ENCODE measurements at regions not wholly inside any gene's neighbourhood (a gene's known extent, or its start where the extent isn't known, plus 50 kb on each side); places are given as distances from the start of the nearest gene placed in this dataset.

DNA sequence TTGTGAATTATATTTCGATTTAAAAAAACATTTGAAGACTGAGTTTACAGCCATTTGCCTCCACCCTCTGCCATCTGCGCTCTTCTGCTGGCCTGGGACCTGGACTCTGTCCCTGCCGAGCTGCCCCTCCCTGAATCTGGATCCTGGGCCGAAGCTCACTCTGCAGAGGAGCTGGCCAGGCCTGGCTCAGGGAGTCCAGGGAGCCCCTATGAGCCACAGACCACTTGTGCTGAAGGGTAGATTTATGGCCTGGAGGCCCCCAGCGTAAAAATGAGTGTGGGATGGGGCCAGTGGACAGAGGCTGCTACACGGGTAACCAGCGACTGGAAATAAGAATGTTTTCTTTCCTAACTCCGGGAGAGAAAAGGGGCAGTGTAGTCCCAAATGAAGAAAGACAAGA, 129.8 kb downstream of the FGF18 start (continued):
- TF ChIP-seq, protein P1, sequence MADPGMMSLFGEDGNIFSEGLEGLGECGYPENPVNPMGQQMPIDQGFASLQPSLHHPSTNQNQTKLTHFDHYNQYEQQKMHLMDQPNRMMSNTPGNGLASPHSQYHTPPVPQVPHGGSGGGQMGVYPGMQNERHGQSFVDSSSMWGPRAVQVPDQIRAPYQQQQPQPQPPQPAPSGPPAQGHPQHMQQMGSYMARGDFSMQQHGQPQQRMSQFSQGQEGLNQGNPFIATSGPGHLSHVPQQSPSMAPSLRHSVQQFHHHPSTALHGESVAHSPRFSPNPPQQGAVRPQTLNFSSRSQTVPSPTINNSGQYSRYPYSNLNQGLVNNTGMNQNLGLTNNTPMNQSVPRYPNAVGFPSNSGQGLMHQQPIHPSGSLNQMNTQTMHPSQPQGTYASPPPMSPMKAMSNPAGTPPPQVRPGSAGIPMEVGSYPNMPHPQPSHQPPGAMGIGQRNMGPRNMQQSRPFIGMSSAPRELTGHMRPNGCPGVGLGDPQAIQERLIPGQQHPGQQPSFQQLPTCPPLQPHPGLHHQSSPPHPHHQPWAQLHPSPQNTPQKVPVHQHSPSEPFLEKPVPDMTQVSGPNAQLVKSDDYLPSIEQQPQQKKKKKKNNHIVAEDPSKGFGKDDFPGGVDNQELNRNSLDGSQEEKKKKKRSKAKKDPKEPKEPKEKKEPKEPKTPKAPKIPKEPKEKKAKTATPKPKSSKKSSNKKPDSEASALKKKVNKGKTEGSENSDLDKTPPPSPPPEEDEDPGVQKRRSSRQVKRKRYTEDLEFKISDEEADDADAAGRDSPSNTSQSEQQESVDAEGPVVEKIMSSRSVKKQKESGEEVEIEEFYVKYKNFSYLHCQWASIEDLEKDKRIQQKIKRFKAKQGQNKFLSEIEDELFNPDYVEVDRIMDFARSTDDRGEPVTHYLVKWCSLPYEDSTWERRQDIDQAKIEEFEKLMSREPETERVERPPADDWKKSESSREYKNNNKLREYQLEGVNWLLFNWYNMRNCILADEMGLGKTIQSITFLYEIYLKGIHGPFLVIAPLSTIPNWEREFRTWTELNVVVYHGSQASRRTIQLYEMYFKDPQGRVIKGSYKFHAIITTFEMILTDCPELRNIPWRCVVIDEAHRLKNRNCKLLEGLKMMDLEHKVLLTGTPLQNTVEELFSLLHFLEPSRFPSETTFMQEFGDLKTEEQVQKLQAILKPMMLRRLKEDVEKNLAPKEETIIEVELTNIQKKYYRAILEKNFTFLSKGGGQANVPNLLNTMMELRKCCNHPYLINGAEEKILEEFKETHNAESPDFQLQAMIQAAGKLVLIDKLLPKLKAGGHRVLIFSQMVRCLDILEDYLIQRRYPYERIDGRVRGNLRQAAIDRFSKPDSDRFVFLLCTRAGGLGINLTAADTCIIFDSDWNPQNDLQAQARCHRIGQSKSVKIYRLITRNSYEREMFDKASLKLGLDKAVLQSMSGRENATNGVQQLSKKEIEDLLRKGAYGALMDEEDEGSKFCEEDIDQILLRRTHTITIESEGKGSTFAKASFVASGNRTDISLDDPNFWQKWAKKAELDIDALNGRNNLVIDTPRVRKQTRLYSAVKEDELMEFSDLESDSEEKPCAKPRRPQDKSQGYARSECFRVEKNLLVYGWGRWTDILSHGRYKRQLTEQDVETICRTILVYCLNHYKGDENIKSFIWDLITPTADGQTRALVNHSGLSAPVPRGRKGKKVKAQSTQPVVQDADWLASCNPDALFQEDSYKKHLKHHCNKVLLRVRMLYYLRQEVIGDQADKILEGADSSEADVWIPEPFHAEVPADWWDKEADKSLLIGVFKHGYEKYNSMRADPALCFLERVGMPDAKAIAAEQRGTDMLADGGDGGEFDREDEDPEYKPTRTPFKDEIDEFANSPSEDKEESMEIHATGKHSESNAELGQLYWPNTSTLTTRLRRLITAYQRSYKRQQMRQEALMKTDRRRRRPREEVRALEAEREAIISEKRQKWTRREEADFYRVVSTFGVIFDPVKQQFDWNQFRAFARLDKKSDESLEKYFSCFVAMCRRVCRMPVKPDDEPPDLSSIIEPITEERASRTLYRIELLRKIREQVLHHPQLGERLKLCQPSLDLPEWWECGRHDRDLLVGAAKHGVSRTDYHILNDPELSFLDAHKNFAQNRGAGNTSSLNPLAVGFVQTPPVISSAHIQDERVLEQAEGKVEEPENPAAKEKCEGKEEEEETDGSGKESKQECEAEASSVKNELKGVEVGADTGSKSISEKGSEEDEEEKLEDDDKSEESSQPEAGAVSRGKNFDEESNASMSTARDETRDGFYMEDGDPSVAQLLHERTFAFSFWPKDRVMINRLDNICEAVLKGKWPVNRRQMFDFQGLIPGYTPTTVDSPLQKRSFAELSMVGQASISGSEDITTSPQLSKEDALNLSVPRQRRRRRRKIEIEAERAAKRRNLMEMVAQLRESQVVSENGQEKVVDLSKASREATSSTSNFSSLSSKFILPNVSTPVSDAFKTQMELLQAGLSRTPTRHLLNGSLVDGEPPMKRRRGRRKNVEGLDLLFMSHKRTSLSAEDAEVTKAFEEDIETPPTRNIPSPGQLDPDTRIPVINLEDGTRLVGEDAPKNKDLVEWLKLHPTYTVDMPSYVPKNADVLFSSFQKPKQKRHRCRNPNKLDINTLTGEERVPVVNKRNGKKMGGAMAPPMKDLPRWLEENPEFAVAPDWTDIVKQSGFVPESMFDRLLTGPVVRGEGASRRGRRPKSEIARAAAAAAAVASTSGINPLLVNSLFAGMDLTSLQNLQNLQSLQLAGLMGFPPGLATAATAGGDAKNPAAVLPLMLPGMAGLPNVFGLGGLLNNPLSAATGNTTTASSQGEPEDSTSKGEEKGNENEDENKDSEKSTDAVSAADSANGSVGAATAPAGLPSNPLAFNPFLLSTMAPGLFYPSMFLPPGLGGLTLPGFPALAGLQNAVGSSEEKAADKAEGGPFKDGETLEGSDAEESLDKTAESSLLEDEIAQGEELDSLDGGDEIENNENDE (IDR thresholded peaks at IDR 0.05; ENCODE audit: insufficient replicate concordance, low read length), result no peak
- TF ChIP-seq SP1 (IDR thresholded peaks at IDR 0.05; ENCODE audit: low read depth, low read length) (no peak), KDM1A (IDR thresholded peaks at IDR 0.05; ENCODE audit: borderline replicate concordance, low read length) (no peak), TAF1 (IDR thresholded peaks at IDR 0.05; ENCODE audit: low read depth, low read length) (no peak), POLR2A (IDR thresholded peaks at IDR 0.05; ENCODE audit: control extremely low read depth in 1 of 2, low read depth in 2 of 2, low read length in 2 of 2) (no peak), ASH2L (IDR thresholded peaks at IDR 0.05; ENCODE audit: low read length) (no peak), FOSL1 (IDR thresholded peaks at IDR 0.05; ENCODE audit: insufficient read depth, low read depth, low read length) (no peak), BRCA1 (IDR thresholded peaks at IDR 0.05; ENCODE audit: low read depth, low read length) (no peak)

All from H1 (cell line).